Caco-2 (cell line): ENCODE measurements at regions not wholly inside any gene's neighbourhood (a gene's known extent, or its start where the extent isn't known, plus 50 kb on each side); places are given as distances from the start of the nearest gene placed in this dataset.

Source experiments
- BruUV-seq: library from RNA; stranded (reverse); fragments of 400-500 nt; replicated peaks from 2 replicates; lab custom pipeline; 2021; lab: Mats Ljungman, UMichigan
- CTCF ChIA-PET: fragments of 300-600 bp; sonication (Branson Sonifier 250); formaldehyde crosslinking; loops from one replicate; lab custom pipeline; 2022; ENCODE audit warnings: antibody characterized with exemption; lab: Charles Lee
- POLR2A ChIA-PET: fragments of 300-600 bp; sonication (Branson Sonifier 250); formaldehyde crosslinking; loops from one replicate; lab custom pipeline; 2022; ENCODE audit warnings: antibody characterized with exemption; lab: Charles Lee
- DNase-seq, 2 experiments: peaks; one replicate each; pipeline versions ENCODE4 v3.0.0 to v3.0.0-alpha.2; 2020 to 2022
- H3K27me3 ChIP-seq: replicated peaks from 2 replicates; pipeline ENCODE4 v1.6.0; 2011; ENCODE audit warnings: low read length; ENCODE audit not compliant: control insufficient read depth, insufficient read depth
- H3K36me3 ChIP-seq: 2 replicates; pipeline ENCODE4 v1.5.1; 2011; ENCODE audit warnings: low read length; ENCODE audit not compliant: control insufficient read depth, insufficient read depth
- H3K4me1 ChIP-seq: fragments of 250-450 bp; sonication (Bioruptor Pico); 2 replicates; pipeline ENCODE4 v1.5.1; 2020; ENCODE audit warnings: mild to moderate bottlenecking
- H3K4me3 ChIP-seq: 2 replicates; pipeline ENCODE4 v1.5.1; 2011; ENCODE audit warnings: low read depth, mild to moderate bottlenecking, control low read depth, low read length
- H3K9me3 ChIP-seq: fragments of 250-450 bp; sonication (Bioruptor Pico); 2 replicates; pipeline ENCODE4 v1.5.1; 2020; ENCODE audit warnings: mild to moderate bottlenecking, moderate library complexity
- H3K27ac Mint-ChIP-seq: one replicate; pipeline ENCODE4 v1.8.0; 2022; ENCODE audit warnings: mixed read lengths; ENCODE audit not compliant: unreplicated experiment
- H3K27me3 Mint-ChIP-seq: one replicate; pipeline ENCODE4 v1.8.0; 2022; ENCODE audit warnings: mixed read lengths; ENCODE audit not compliant: insufficient read depth, unreplicated experiment
- H3K36me3 Mint-ChIP-seq: one replicate; pipeline ENCODE4 v1.8.0; 2022; ENCODE audit warnings: mild to moderate bottlenecking, mixed read lengths; ENCODE audit not compliant: insufficient read depth, unreplicated experiment
- H3K4me1 Mint-ChIP-seq: one replicate; pipeline ENCODE4 v1.8.0; 2022; ENCODE audit warnings: low read depth, mixed read lengths; ENCODE audit not compliant: unreplicated experiment
- H3K4me3 Mint-ChIP-seq: one replicate; pipeline ENCODE4 v1.8.0; 2022; ENCODE audit warnings: mild to moderate bottlenecking, moderate library complexity, mixed read lengths; ENCODE audit not compliant: unreplicated experiment
- H3K9me3 Mint-ChIP-seq: one replicate; pipeline ENCODE4 v1.8.0; 2022; ENCODE audit warnings: mixed read lengths; ENCODE audit not compliant: unreplicated experiment
- intact Hi-C: fragments of 100-400 bp; cut with micrococcal nuclease; formaldehyde crosslinking; loops from one replicate; pipeline ENCODE4 v1.10.0; 2022; ENCODE audit not compliant: unreplicated experiment
- TF ChIP-seq, protein P1 (sequence below), 2 experiments: fragments of 200-600 bp in 1 of 2; IDR thresholded peaks; 1 replicate in 1 of 2; 2 replicates in 1 of 2; pipeline versions ENCODE4 v1.5.1 to v1.8.0; 2011 to 2022; ENCODE audit warnings: antibody characterized with exemption in 1 of 2, control low read depth in 1 of 2, inconsistent platforms in 1 of 2, low read depth in 1 of 2, low read length in 1 of 2, mild to moderate bottlenecking in 1 of 2, moderate library complexity in 1 of 2; ENCODE audit not compliant: insufficient read depth in 1 of 2, severe bottlenecking in 1 of 2, unreplicated experiment in 1 of 2

- H3K36me3 ChIP-seq, result no peaks in the 10 kb centered on the region
- Mint-ChIP-seq H3K4me1 (no peaks in the 10 kb centered on the region), H3K27me3 (no peaks in the 10 kb centered on the region), H3K36me3 (no peaks in the 10 kb centered on the region), H3K27ac (no peak overlapping the region), H3K9me3 (no peaks in the 10 kb centered on the region), H3K4me3 (no peak overlapping the region)
- intact Hi-C loops, result no loop called here
- H3K9me3 ChIP-seq, result no peaks in the 10 kb centered on the region
- ChIA-PET POLR2A (no interaction called here), CTCF (no interaction called here)
- no TSS peak for BruUV-seq
- H3K4me3 ChIP-seq, result no peak overlapping the region
- H3K4me1 ChIP-seq, result no peaks in the 10 kb centered on the region
- DNase-seq, result no peak
- TF ChIP-seq, protein P1, sequence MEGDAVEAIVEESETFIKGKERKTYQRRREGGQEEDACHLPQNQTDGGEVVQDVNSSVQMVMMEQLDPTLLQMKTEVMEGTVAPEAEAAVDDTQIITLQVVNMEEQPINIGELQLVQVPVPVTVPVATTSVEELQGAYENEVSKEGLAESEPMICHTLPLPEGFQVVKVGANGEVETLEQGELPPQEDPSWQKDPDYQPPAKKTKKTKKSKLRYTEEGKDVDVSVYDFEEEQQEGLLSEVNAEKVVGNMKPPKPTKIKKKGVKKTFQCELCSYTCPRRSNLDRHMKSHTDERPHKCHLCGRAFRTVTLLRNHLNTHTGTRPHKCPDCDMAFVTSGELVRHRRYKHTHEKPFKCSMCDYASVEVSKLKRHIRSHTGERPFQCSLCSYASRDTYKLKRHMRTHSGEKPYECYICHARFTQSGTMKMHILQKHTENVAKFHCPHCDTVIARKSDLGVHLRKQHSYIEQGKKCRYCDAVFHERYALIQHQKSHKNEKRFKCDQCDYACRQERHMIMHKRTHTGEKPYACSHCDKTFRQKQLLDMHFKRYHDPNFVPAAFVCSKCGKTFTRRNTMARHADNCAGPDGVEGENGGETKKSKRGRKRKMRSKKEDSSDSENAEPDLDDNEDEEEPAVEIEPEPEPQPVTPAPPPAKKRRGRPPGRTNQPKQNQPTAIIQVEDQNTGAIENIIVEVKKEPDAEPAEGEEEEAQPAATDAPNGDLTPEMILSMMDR (IDR thresholded peaks at IDR 0.05; ENCODE audit: insufficient read depth in 1 of 2, low read depth in 1 of 2, low read length in 1 of 2, severe bottlenecking in 1 of 2, unreplicated experiment in 1 of 2), result no peak
- H3K27me3 ChIP-seq, result no peaks in the 10 kb centered on the region
These were observed 511.2 kb upstream of the FSIP2 start for GRCh38 chr2:185227391-185227790.

GRCh38 chr2:185239491-185239890 lies 499.1 kb upstream of the FSIP2 start:
- Histone ChIP-seq H3K36me3 (no peaks in the 10 kb centered on the region), H3K9me3 (no peaks in the 10 kb centered on the region), H3K4me1 (no peaks in the 10 kb centered on the region), H3K4me3 (no peak overlapping the region), H3K27me3 (no peaks in the 10 kb centered on the region)
- ChIA-PET CTCF (no interaction called here), POLR2A (no interaction called here)
- no peak overlapping the region for H3K27ac Mint-ChIP-seq
- no peaks in the 10 kb centered on the region for H3K4me1 Mint-ChIP-seq
- TF ChIP-seq, protein P1 (IDR thresholded peaks at IDR 0.05; ENCODE audit: insufficient read depth in 1 of 2, low read depth in 1 of 2, low read length in 1 of 2, severe bottlenecking in 1 of 2, unreplicated experiment in 1 of 2), result no peak
- BruUV-seq, result no TSS peak
- DNase-seq, result no peak
- H3K9me3 Mint-ChIP-seq, result no peaks in the 10 kb centered on the region
- no peaks in the 10 kb centered on the region for H3K27me3 Mint-ChIP-seq
- H3K4me3 Mint-ChIP-seq, result no peak overlapping the region
- intact Hi-C loops, result no loop called here
- no peaks in the 10 kb centered on the region for H3K36me3 Mint-ChIP-seq

- intact Hi-C loops, result no loop called here
- CTCF ChIA-PET, result no interaction called here
- TF ChIP-seq, protein P1 (IDR thresholded peaks at IDR 0.05; ENCODE audit: insufficient read depth in 1 of 2, low read depth in 1 of 2, low read length in 1 of 2, severe bottlenecking in 1 of 2, unreplicated experiment in 1 of 2), result no peak
These were observed 497.8 kb upstream of the FSIP2 start for GRCh38 chr2:185240796-185241195.

More at GRCh38 chr2:185240796-185241195, 497.8 kb upstream of the FSIP2 start:
- Mint-ChIP-seq H3K27me3 (no peaks in the 10 kb centered on the region), H3K36me3 (no peaks in the 10 kb centered on the region), H3K27ac (no peak overlapping the region), H3K9me3 (no peaks in the 10 kb centered on the region), H3K4me3 (no peak overlapping the region), H3K4me1 (no peaks in the 10 kb centered on the region)
- no peaks in the 10 kb centered on the region for H3K36me3 ChIP-seq
- POLR2A ChIA-PET, result no interaction called here
- H3K4me1 ChIP-seq, result peaks cover 3% of the 10 kb centered on the region; the same call in 1 of the 2 replicates
- no peaks in the 10 kb centered on the region for H3K9me3 ChIP-seq
- BruUV-seq, result no TSS peak
- H3K27me3 ChIP-seq, result no peaks in the 10 kb centered on the region
- H3K4me3 ChIP-seq, result no peak overlapping the region
- no peak for DNase-seq
